Motor neuron (in vitro differentiated cells): ENCODE measurements at regions not wholly inside any gene's neighbourhood (a gene's known extent, or its start where the extent isn't known, plus 50 kb on each side); places are given as distances from the start of the nearest gene placed in this dataset.
A peak's percentile ranks its signal among the peaks of the same experiment; 100 is the strongest.

ENCODE experiments used
- ATAC-seq, 8 experiments: fragments of 200-7000 bp; cut with Tn5 transposase; replicated peaks in 6 of 8; 2 replicates each; pipeline ENCODE4 v1.8.0; 2021; ENCODE audit warnings: mild to moderate bottlenecking in 8 of 8, moderate library complexity in 8 of 8
- H3K27ac ChIP-seq, 2 donors: fragments of 250-450 bp; sonication (Bioruptor Pico); 2 replicates each; pipeline ENCODE4 v1.9.0; 2021; ENCODE audit warnings: antibody characterized with exemption in 2 of 2, mild to moderate bottlenecking in 2 of 2, moderate library complexity in 1 of 2
- H3K4me1 ChIP-seq, 2 donors: fragments of 250-450 bp; sonication (Bioruptor Pico); replicated peaks in 1 of 2; 2 replicates each; pipeline ENCODE4 v1.6.1; 2021; ENCODE audit warnings: antibody characterized with exemption in 2 of 2, mild to moderate bottlenecking in 2 of 2, moderate library complexity in 1 of 2
- H3K4me3 ChIP-seq, 5 donors: fragments of 250-450 bp; sonication (Bioruptor Pico); 2 replicates each; pipeline ENCODE4 v1.9.0; 2021; ENCODE audit warnings: antibody characterized with exemption in 5 of 5, mild to moderate bottlenecking in 5 of 5, moderate library complexity in 4 of 5
- whole genome bisulfite sequencing, 10 experiments: fragments of 450-650 bp; shearing (Covaris generic); methylation state at CpG; one replicate each; pipeline ENCODE4 v1.0.0; 2022; 5-methylcytosine and 5-hydroxymethylcytosine counted together
- in situ Hi-C, 9 experiments: fragments of 400-800 bp; cut with MboI; loops; one replicate each; pipeline ENCODE4 v1.15.0; 2021; ENCODE audit warnings: low sequenced_read_pairs in 9 of 9, low pct_unique_long_range_greater_than_20kb in 2 of 9; ENCODE audit not compliant: unreplicated experiment in 9 of 9

DNA sequence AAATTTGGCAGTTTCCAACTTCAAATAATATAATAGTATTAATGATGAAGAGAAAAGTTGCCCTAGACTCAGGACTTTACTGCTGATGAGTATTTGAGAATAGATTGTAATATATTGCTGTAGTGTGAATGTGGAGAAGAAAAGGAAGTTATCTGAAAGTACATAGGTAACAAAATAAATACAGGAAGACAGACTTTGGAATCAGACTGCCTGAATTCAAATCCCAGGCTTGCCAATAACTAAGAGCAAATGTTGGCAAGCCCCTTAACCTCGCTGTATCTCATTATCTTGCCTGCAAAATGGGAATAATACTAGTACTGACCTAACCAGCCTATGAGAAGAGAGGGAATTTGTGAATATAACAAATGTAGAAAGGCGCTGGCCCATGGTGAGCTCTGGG lies 765.2 kb upstream of the ID2 start:
- no peak for ATAC-seq
- 39 to 100% (median 83%) methylated on average over 1 to 2 of the region's 2 CpGs; no CpG with 5 or more reads in 5 of the 10 experiments for WGBS, 10 experiments
- peaks cover 0 to 5% of the 10 kb centered on the region in 2 donors for H3K4me1 ChIP-seq
- H3K4me3 ChIP-seq: no peak overlapping the region
- H3K27ac ChIP-seq: no peak overlapping the region
- in situ Hi-C loops: no loop called here

DNA sequence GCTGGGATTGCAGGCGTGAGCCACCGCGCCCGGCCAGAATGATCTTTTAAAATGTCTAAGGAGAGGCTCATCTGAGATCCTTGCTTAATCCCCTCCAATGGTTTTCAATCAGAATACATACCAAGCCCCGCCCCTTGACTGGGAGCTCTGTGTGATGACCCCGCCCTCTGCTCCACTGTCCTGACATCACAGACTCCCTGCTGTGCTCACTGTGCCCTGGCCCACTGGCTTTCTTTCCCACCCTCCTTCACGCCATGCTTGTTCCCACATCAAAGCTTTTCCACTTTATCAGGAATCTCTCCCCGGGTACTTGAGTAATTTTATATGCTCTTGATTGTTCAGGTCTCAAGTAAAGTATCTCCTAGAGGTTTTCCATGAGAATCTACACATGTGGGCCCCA lies 762.3 kb upstream of the ID2 start:
- in situ Hi-C loops: no loop called here
- Histone ChIP-seq H3K4me1 (no peaks in the 10 kb centered on the region), H3K27ac (no peak overlapping the region), H3K4me3 (no peak overlapping the region)
- ATAC-seq: peak in 1 of 8 experiments; percentile 34
- WGBS, 10 experiments: 67 to 100% (median 86%) methylated on average over 1 to 4 of the region's 8 CpGs; no CpG with 5 or more reads in 5 of the 10 experiments

DNA sequence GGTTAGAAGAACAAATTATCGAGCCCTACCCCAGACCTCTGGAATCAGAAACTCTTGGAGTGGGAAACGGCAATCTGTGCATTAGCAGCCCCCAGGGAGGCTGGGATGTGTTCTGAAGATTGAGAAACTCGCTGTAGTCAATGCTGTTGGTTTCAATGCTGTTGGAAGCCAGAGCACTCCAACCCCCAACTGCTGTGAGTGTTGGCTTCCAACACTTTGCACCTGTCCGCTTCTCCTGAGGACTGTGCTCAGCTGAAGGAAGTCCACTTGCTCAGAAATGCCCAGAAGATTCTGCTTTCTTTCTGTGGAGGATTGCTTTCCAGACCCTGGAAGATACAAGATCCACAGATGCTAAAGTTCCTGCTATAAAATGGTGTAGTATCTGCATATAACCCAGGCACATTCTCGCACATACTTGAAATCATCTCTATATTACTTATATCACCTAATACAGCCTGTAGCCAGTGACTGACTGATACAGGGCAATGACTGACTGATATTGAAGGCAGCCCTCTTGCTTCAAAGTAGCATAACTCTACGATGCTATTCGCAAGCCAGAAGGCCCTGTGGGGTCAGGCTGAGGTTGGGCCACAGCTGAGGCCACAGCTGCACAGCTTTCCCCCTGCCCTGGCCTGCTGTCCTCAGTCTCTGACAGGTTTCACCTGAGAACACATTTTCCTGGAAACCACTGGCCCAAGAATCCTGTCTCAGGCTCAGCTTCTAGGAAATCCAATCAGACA lies 757.7 kb upstream of the ID2 start:
- Histone ChIP-seq H3K27ac (no peak overlapping the region), H3K4me3 (no peak overlapping the region), H3K4me1 (no peaks in the 10 kb centered on the region)
- 51 to 100% (median 70%) methylated on average over 1 to 6 of the region's 7 CpGs; no CpG with 5 or more reads in 3 of the 10 experiments for WGBS, 10 experiments
- in situ Hi-C loops: no loop called here
- no peak for ATAC-seq

DNA sequence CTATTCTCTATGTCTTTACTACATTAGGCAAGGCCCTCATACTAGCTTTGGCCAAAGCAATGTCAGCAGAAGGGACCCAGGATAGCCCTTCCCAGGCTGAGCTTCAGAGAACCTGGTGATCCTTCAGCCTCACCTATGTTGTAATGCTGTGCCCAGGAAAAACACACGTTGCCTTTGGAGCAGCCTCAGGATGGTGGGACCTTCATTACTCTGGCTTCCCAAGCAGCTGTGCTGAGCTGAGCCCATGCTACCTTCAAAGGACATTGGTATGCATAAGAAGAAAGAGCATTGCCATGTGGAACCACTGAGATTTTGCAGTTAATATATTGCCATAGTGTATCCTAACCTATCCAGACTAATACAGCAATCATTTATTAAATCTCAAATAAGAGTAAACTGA lies 756.4 kb upstream of the ID2 start:
- Histone ChIP-seq H3K27ac (no peak overlapping the region), H3K4me3 (no peak overlapping the region), H3K4me1 (no peaks in the 10 kb centered on the region)
- in situ Hi-C loops: no loop called here
- 17 to 80% (median 43%) methylated on average over 1 of the region's 1 CpG; no CpG with 5 or more reads in 3 of the 10 experiments for WGBS, 10 experiments
- ATAC-seq: no peak

DNA sequence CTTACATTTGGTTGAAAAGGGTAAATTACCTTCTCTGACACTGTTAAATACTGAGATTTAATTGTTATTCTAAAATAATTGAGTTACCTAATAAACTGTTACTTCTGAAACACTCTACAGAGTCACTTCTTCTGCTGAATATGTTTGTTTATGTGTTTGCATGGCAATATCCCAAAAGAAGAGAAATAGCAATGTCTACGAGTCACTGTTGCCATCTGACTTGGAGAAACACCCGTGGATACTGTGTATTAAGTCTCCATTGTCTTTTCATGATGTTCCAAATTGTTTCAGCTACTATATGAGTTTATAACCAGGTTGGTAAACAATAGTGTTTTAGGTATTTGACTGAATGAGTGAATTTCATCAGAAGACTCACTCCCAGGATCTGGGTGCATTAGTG lies 754.2 kb upstream of the ID2 start:
- no peaks in the 10 kb centered on the region for H3K4me1 ChIP-seq
- in situ Hi-C loops: no loop called here
- peak in 2 of 8 experiments; percentile 82 to 87 for ATAC-seq
- H3K4me3 ChIP-seq: no peak overlapping the region
- WGBS, 10 experiments: 17 to 100% (median 75%) methylated on average over 1 to 2 of the region's 2 CpGs; no CpG with 5 or more reads in 3 of the 10 experiments
- H3K27ac ChIP-seq: no peak overlapping the region

DNA sequence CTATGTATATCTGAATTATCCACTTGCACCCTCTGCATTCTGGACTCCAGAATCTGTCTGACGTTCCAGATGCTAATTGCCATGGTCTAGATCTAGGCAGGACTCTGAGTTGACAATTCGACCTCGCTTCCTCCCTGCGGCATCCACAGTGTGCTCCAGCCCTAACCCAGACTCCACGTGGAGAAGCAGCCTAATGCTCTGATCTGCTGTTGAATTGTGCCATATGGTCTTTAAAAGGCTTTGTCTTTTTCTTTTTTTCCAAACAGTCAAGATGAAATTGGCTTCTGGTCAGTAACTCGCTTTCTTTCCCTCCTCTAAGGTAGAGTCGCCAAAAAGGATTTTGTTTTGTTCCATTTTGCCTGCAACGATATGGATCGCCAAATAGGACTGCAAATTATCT lies 752.6 kb upstream of the ID2 start:
- in situ Hi-C loops: no loop called here
- no peak overlapping the region for H3K4me3 ChIP-seq
- H3K27ac ChIP-seq: no peak overlapping the region
- no peaks in the 10 kb centered on the region for H3K4me1 ChIP-seq
- WGBS, 10 experiments: 63 to 94% (median 83%) methylated on average over 2 to 9 of the region's 9 CpGs
- no peak for ATAC-seq

DNA sequence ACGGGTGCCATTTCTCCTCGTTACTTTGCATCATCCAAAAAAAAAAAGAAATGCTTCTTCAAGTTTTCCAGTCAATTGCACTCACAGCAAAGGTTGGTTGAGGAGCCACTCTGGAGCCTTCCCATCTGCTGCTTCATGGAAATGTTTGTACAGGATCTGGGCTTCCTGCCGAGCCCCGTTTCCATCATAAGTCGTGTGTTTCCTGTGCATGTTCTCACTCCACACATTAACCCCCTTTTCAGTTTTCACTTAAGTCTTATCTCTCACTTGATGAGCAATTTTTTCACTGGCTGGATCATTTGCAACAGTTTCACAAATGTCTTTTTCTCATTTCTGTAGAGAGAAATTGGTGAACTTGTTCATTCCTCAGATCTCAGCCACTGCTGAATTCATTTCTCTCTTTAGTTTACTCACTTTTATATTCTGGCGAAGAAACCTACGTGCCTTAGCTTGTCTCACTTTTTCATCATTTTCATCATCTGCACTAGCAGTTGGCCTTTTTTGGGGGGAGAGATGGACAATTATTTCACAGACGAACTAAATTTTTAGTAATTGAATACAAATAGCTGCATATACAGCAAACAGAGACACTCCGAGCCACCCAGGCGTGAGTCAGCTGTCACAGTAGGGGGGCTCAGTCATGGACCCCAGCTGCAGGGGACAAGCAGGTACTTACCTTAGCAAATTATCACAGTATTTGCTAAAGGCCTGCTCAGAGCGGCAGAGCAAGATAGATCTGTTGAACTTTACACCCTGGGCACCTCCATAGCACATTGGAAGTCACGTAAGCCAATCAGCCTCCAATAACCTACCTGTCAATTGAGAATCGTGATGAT lies 750.8 kb upstream of the ID2 start:
- H3K4me1 ChIP-seq: no peaks in the 10 kb centered on the region
- H3K27ac ChIP-seq: no peak overlapping the region
- no peak for ATAC-seq
- WGBS, 10 experiments: 3 to 100% (median 87%) methylated on average over 2 to 10 of the region's 13 CpGs
- H3K4me3 ChIP-seq: no peak overlapping the region
- in situ Hi-C loops: no loop called here

DNA sequence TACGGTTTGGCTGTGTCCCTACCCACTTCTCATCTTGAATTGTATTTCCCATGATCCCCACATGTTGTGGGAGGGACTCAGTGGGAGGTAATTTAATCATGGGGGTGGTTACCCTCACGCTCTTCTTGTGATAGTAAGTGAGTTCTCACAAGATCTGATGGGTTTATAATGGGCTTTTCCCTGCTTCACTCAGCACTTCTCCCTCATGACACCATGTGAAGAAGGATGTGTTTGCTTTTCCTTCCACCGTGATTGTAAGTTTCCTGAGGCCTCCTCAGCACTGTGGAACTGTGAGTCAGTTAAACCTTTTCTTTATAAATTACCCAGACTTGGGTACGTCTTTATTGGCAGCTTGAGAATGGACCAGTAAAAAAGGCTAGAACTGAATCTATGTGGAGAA lies 750.0 kb upstream of the ID2 start:
- in situ Hi-C loops: no loop called here
- H3K4me1 ChIP-seq: no peaks in the 10 kb centered on the region
- no peak overlapping the region for H3K4me3 ChIP-seq
- WGBS, 10 experiments: 14 to 93% (median 72%) methylated on average over 1 to 4 of the region's 4 CpGs; no CpG with 5 or more reads in 2 of the 10 experiments
- no peak for ATAC-seq
- H3K27ac ChIP-seq: no peak overlapping the region

DNA sequence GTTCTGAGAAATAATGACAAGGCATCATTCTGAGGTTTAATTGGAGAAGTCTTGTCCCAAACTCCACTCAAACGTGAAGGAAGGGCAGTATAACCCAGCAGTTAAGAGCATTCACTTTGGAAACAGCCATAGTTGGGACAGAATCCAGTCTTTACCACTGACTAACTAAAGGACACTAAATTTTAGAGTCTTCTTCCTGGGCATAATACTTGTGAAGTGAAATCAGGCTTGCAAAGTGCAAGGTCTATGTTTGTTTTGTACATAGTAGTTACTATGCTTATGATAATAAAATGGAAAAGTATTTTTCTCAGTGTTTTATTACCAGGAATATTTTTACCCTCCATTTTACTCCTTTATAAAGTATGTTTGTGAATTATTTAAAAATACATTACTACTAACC lies 748.2 kb upstream of the ID2 start:
- WGBS, 10 experiments: 0 to 100% (median 59%) methylated on average over 1 of the region's 1 CpG
- in situ Hi-C loops: no loop called here
- H3K27ac ChIP-seq: no peak overlapping the region
- H3K4me3 ChIP-seq: no peak overlapping the region
- ATAC-seq: no peak
- H3K4me1 ChIP-seq: no peaks in the 10 kb centered on the region

DNA sequence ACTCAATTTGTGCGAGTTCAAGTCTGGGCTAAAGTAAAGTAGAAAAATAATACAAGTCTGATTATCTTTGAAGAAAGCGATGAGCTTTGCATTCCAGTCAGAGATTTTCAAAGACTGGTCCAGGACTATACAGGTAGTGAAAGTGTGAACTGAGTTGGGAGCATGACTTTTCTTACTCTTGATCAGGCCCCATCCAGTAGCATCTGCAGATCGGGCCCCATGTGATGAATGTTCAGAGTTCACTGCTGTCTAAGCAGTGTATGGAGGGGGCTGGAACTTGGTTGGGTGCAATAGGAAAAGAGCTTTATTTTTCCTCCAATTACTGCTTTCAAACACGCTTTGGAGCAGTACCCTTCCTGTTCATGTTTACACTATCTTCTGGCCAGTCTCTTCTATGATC lies 747.4 kb upstream of the ID2 start:
- Histone ChIP-seq H3K4me1 (no peaks in the 10 kb centered on the region), H3K27ac (no peak overlapping the region), H3K4me3 (no peak overlapping the region)
- in situ Hi-C loops: no loop called here
- WGBS, 10 experiments: 55 to 100% (median 93%) methylated on average over 1 to 4 of the region's 4 CpGs; no CpG with 5 or more reads in 2 of the 10 experiments
- no peak for ATAC-seq

DNA sequence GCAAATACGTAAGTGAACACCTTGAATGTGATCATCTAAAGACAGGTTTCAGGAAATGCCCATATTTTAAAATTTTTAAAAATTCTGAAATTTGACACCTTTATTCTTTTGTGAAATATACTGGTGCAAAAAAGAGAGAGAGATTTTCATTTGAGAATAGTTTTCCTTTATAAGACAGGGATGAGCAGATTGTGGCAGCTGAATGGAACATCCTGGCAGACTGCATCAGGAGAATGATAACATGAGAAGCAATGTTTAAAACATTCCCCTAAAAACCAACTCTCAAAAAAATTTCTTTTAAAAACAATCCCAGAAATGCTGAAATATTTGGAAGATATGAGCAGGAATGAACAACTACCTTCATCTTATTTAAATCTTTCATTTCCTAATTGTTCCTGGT lies 744.8 kb upstream of the ID2 start:
- Histone ChIP-seq H3K4me3 (no peak overlapping the region), H3K4me1 (no peaks in the 10 kb centered on the region), H3K27ac (no peak overlapping the region)
- WGBS, 10 experiments: 83 to 100% (median 100%) methylated on average over 1 of the region's 1 CpG; no CpG with 5 or more reads in 2 of the 10 experiments
- in situ Hi-C loops: no loop called here
- ATAC-seq: no peak

DNA sequence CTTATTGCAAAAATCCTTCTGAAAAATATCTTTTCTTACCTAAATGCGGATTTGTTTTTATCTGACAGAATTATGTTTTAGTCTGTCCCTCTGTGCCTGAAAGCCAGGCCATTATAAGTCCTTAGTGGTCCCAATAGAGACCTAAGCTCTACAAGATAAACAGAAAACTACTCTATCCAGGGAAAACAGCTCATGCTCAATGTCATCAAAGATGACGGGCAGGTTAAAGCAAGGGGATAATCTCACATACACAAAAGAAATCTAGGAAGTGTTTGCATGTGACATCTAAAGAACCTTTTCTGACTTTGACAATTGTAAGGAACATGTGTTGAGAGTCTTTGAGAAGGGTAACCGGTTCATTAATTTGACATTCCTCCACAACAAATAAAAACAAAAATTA lies 741.1 kb upstream of the ID2 start:
- in situ Hi-C loops: no loop called here
- 86 to 100% (median 94%) methylated on average over 1 to 3 of the region's 3 CpGs for WGBS, 10 experiments

DNA sequence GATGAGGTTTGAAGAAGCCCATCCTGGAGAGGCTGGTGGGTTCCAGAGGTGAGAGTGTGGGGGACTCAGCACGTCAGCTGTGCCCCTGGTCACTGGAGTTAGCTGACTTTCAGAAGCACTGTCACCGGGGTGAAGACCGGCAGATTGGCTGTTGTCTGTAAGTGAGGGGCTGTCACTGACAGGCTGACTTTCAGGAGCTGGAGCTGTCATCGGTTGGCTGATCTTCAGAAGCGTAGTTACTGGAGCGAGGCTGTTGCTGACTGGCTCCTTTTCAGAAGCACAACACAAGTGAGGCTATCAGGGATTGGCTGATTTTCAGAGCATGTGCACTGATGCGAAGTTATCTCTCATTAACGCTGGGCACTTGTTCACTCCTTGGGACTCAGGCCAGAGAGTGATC lies 738.4 kb upstream of the ID2 start:
- in situ Hi-C loops: no loop called here
- H3K27ac ChIP-seq: no peak overlapping the region
- H3K4me3 ChIP-seq: no peak overlapping the region
- no peaks in the 10 kb centered on the region for H3K4me1 ChIP-seq
- 17 to 100% (median 84%) methylated on average over 1 to 7 of the region's 8 CpGs; no CpG with 5 or more reads in 2 of the 10 experiments for WGBS, 10 experiments
- no peak for ATAC-seq

More for the DNA sequence above, 741.1 kb upstream of the ID2 start:
- Histone ChIP-seq H3K4me3 (no peak overlapping the region), H3K4me1 (no peaks in the 10 kb centered on the region), H3K27ac (no peak overlapping the region)
- ATAC-seq: no peak
